SK-N-SH (cell line): ENCODE measurements at regions not wholly inside any gene's neighbourhood (a gene's known extent, or its start where the extent isn't known, plus 50 kb on each side); places are given as distances from the start of the nearest gene placed in this dataset.

Source experiments
- CTCF ChIA-PET: fragments of 300-600, 350-600 bp; formaldehyde crosslinking; extraction: SDS; loops from one replicate; lab custom pipeline; 2021; lab: Yijun Ruan, JAX
- POLR2A ChIA-PET: fragments of 350-600 bp; sonication (Branson Sonifier 250); formaldehyde crosslinking; extraction: SDS; loops from one replicate; lab custom pipeline; 2020; ENCODE audit warnings: antibody characterized with exemption, inconsistent platforms; lab: Yijun Ruan, JAX
- DNase-seq: peaks from one replicate; pipeline ENCODE4 v3.0.0; 2012
- H2AFZ ChIP-seq: fragments of 200-600 bp; sonication (generic); 2 replicates; pipeline ENCODE4 v1.8.1; 2016; ENCODE audit warnings: antibody characterized with exemption, mild to moderate bottlenecking, low read depth
- H3F3A ChIP-seq: fragments of 200-600 bp; sonication (generic); replicated peaks from 2 replicates; pipeline ENCODE3; 2016; ENCODE audit warnings: antibody characterized with exemption, mild to moderate bottlenecking; ENCODE audit not compliant: insufficient read depth
- H3K27ac ChIP-seq, 2 experiments: fragments of 200-500 bp in 1 of 2; fragments of 200-600 bp in 1 of 2; sonication (Bioruptor generic) in 1 of 2; sonication (generic), shearing (Covaris generic) in 1 of 2; 2 replicates each; pipeline versions ENCODE4 v1.5.1 to v1.6.1; 2014 to 2016; ENCODE audit warnings: low read depth in 2 of 2, inconsistent platforms in 1 of 2, low read length in 1 of 2, mild to moderate bottlenecking in 1 of 2, mixed read lengths in 1 of 2
- H3K27me3 ChIP-seq: fragments of 200-600 bp; sonication (generic), shearing (Covaris generic); 2 replicates; pipeline ENCODE4 v1.6.1; 2016; ENCODE audit warnings: mixed run types; ENCODE audit not compliant: insufficient read depth
- H3K36me3 ChIP-seq, 2 experiments: fragments of 200-500 bp in 1 of 2; fragments of 200-600 bp in 1 of 2; sonication (Bioruptor generic) in 1 of 2; sonication (generic) in 1 of 2; replicated peaks in 1 of 2; 2 replicates each; pipeline versions ENCODE3 to v1.5.1; 2014 to 2016; ENCODE audit warnings: low read length in 1 of 2, mild to moderate bottlenecking in 1 of 2; ENCODE audit not compliant: insufficient read depth in 2 of 2, control insufficient read depth in 1 of 2
- H3K4me1 ChIP-seq, 2 experiments: fragments of 200-500 bp in 1 of 2; fragments of 200-600 bp in 1 of 2; sonication (Bioruptor generic) in 1 of 2; sonication (generic), shearing (Covaris generic) in 1 of 2; 2 replicates each; pipeline versions ENCODE4 v1.5.1 to v1.6.1; 2014 to 2016; ENCODE audit warnings: low read depth in 1 of 2, low read length in 1 of 2, mixed run types in 1 of 2; ENCODE audit not compliant: insufficient read depth in 2 of 2, control insufficient read depth in 1 of 2
- H3K4me2 ChIP-seq: fragments of 200-600 bp; sonication (generic), shearing (Covaris generic); 2 replicates; pipeline ENCODE4 v1.6.1; 2017; ENCODE audit warnings: mixed run types
- H3K4me3 ChIP-seq, 2 experiments: fragments of 200-500 bp in 1 of 2; fragments of 200-600 bp in 1 of 2; sonication (Bioruptor generic) in 1 of 2; sonication (generic), shearing (Covaris generic) in 1 of 2; 2 replicates each; pipeline versions ENCODE4 v1.5.1 to v1.8.1; 2014 to 2016; ENCODE audit warnings: low read depth in 2 of 2, inconsistent platforms in 1 of 2, low read length in 1 of 2, mild to moderate bottlenecking in 1 of 2, mixed read lengths in 1 of 2, moderate library complexity in 1 of 2
- H3K79me2 ChIP-seq: fragments of 200-600 bp; sonication (generic); 2 replicates; pipeline ENCODE4 v1.8.1; 2017; ENCODE audit warnings: mild to moderate bottlenecking; ENCODE audit not compliant: insufficient read depth
- H3K9ac ChIP-seq: fragments of 200-600 bp; sonication (generic); 2 replicates; pipeline ENCODE4 v1.6.1; 2017; ENCODE audit warnings: mixed run types
- H3K9me2 ChIP-seq: fragments of 200-600 bp; sonication (generic); 2 replicates; pipeline ENCODE4 v1.6.1; 2017; ENCODE audit warnings: mixed run types
- H3K9me3 ChIP-seq: fragments of 200-600 bp; sonication (generic); 2 replicates; pipeline ENCODE4 v1.6.1; 2017; ENCODE audit warnings: mixed run types, mild to moderate bottlenecking, moderate library complexity
- H4K20me1 ChIP-seq: fragments of 200-600 bp; sonication (generic); 2 replicates; pipeline ENCODE4 v1.6.1; 2017; ENCODE audit warnings: mild to moderate bottlenecking, mixed run types; ENCODE audit not compliant: insufficient read depth
- FOXJ3 ChIP-seq: sonication (generic); formaldehyde crosslinking; IDR thresholded peaks from 2 replicates; pipeline ENCODE4 v1.5.1; 2020; ENCODE audit warnings: mild to moderate bottlenecking, missing genetic modification reagents
- FOXM1 ChIP-seq: IDR thresholded peaks from 2 replicates; pipeline ENCODE4 v1.4.0; 2012; ENCODE audit warnings: low read depth, mild to moderate bottlenecking
- GABPA ChIP-seq: IDR thresholded peaks from 2 replicates; pipeline ENCODE4 v1.4.0; 2012; ENCODE audit warnings: low read depth, mild to moderate bottlenecking
- MEF2A ChIP-seq: IDR thresholded peaks from 2 replicates; pipeline ENCODE4 v1.4.0; 2012; ENCODE audit warnings: low read depth, borderline replicate concordance
- NFIC ChIP-seq: IDR thresholded peaks from 2 replicates; pipeline ENCODE4 v1.4.0; 2012; ENCODE audit warnings: borderline replicate concordance
- NRF1 ChIP-seq: IDR thresholded peaks from 2 replicates; pipeline ENCODE4 v1.6.1; 2012; ENCODE audit warnings: low read depth, mild to moderate bottlenecking, low read length
- RAD21 ChIP-seq: IDR thresholded peaks from 2 replicates; pipeline ENCODE4 v1.6.1; 2012; ENCODE audit warnings: mild to moderate bottlenecking, low read length
- RCOR1 ChIP-seq: fragments of 150-350 bp; IDR thresholded peaks from 2 replicates; pipeline ENCODE4 v1.6.1; 2017; ENCODE audit warnings: antibody characterized with exemption, low read length
- RFX5 ChIP-seq: IDR thresholded peaks from 2 replicates; pipeline ENCODE4 v1.6.1; 2012; ENCODE audit warnings: mild to moderate bottlenecking, improper control_type of control experiment, low read length
- RXRA ChIP-seq: IDR thresholded peaks from 2 replicates; pipeline ENCODE4 v1.4.0; 2012; ENCODE audit warnings: low read depth, mild to moderate bottlenecking, borderline replicate concordance
- SIN3A ChIP-seq: IDR thresholded peaks from 2 replicates; pipeline ENCODE4 v1.6.1; 2012; ENCODE audit warnings: low read depth, mild to moderate bottlenecking, low read length, moderate library complexity, borderline replicate concordance
- SMC3 ChIP-seq: IDR thresholded peaks from 2 replicates; pipeline ENCODE4 v1.6.1; 2012; ENCODE audit warnings: low read depth, low read length, improper control_type of control experiment
- TAF1 ChIP-seq: IDR thresholded peaks from 2 replicates; pipeline ENCODE4 v1.6.1; 2012; ENCODE audit warnings: low read depth, mild to moderate bottlenecking, low read length, moderate library complexity, borderline replicate concordance
- WGBS: methylation state at CpG from one replicate; pipeline ENCODE4 v1.1.6; 2017; ENCODE audit warnings: low lambda C conversion rate; 5-methylcytosine and 5-hydroxymethylcytosine counted together
- TF ChIP-seq, protein P1 (sequence below): IDR thresholded peaks from 2 replicates; pipeline ENCODE4 v1.4.0; 2012; ENCODE audit warnings: low read depth, borderline replicate concordance
- TF ChIP-seq, protein P2 (sequence below): fragments of 200-600 bp; sonication (generic); IDR thresholded peaks from 2 replicates; pipeline ENCODE4 v1.6.1; 2017; ENCODE audit warnings: antibody characterized with exemption, mild to moderate bottlenecking, moderate library complexity
- TF ChIP-seq, protein P3 (sequence below): IDR thresholded peaks from 2 replicates; pipeline ENCODE4 v1.6.1; 2012; ENCODE audit warnings: mild to moderate bottlenecking, low read depth, low read length, moderate library complexity

DNA sequence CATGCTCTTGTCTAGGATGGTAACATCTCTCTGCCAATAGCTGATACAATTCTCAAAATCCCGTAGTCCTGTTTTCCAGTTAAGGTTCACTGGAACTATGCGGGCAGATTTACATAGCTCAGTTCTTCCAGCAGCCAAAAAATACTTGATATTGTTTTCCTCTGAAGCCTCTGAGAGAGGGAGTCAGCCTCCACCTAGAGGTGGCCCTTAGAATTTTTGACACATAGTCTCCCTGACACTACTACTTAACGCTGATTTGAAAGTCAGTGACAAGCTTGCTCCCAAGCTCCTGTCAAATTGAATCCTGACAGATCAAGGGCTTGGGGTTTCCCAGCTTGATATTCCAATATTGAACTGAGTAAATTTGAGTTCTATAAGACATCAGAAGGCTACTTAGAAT, 1780.1 kb downstream of the TP53TG3F start:
- Histone ChIP-seq H3K9ac (no peak overlapping the region), H3K27me3 (no peaks in the 10 kb centered on the region), H3K4me2 (no peak overlapping the region), H3K4me1 (no peaks in the 10 kb centered on the region), H3K9me2 (no peaks in the 10 kb centered on the region), H3F3A (no peaks in the 10 kb centered on the region), H3K4me3 (no peak overlapping the region)
- WGBS = 52% methylated on average over 3 of the region's 3 CpGs
- TF ChIP-seq SIN3A = no peak
- TF ChIP-seq RFX5 = no peak
- TF ChIP-seq FOXM1 = no peak
- TF ChIP-seq SMC3 = no peak
- no peak for TF ChIP-seq MEF2A
- TF ChIP-seq RCOR1 = no peak
- TF ChIP-seq GABPA = no peak
- TF ChIP-seq NFIC = no peak
- TF ChIP-seq, protein P1, sequence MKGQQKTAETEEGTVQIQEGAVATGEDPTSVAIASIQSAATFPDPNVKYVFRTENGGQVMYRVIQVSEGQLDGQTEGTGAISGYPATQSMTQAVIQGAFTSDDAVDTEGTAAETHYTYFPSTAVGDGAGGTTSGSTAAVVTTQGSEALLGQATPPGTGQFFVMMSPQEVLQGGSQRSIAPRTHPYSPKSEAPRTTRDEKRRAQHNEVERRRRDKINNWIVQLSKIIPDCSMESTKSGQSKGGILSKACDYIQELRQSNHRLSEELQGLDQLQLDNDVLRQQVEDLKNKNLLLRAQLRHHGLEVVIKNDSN = no peak
- TF ChIP-seq, protein P2, sequence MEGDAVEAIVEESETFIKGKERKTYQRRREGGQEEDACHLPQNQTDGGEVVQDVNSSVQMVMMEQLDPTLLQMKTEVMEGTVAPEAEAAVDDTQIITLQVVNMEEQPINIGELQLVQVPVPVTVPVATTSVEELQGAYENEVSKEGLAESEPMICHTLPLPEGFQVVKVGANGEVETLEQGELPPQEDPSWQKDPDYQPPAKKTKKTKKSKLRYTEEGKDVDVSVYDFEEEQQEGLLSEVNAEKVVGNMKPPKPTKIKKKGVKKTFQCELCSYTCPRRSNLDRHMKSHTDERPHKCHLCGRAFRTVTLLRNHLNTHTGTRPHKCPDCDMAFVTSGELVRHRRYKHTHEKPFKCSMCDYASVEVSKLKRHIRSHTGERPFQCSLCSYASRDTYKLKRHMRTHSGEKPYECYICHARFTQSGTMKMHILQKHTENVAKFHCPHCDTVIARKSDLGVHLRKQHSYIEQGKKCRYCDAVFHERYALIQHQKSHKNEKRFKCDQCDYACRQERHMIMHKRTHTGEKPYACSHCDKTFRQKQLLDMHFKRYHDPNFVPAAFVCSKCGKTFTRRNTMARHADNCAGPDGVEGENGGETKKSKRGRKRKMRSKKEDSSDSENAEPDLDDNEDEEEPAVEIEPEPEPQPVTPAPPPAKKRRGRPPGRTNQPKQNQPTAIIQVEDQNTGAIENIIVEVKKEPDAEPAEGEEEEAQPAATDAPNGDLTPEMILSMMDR = peak; percentile 23; the same call in 1 of the 2 replicates
- no peak for TF ChIP-seq TAF1
- TF ChIP-seq NRF1 = no peak
- TF ChIP-seq RXRA = no peak
- TF ChIP-seq RAD21 = peak; percentile 39; the same call in 1 of the 2 replicates
- TF ChIP-seq, protein P3, sequence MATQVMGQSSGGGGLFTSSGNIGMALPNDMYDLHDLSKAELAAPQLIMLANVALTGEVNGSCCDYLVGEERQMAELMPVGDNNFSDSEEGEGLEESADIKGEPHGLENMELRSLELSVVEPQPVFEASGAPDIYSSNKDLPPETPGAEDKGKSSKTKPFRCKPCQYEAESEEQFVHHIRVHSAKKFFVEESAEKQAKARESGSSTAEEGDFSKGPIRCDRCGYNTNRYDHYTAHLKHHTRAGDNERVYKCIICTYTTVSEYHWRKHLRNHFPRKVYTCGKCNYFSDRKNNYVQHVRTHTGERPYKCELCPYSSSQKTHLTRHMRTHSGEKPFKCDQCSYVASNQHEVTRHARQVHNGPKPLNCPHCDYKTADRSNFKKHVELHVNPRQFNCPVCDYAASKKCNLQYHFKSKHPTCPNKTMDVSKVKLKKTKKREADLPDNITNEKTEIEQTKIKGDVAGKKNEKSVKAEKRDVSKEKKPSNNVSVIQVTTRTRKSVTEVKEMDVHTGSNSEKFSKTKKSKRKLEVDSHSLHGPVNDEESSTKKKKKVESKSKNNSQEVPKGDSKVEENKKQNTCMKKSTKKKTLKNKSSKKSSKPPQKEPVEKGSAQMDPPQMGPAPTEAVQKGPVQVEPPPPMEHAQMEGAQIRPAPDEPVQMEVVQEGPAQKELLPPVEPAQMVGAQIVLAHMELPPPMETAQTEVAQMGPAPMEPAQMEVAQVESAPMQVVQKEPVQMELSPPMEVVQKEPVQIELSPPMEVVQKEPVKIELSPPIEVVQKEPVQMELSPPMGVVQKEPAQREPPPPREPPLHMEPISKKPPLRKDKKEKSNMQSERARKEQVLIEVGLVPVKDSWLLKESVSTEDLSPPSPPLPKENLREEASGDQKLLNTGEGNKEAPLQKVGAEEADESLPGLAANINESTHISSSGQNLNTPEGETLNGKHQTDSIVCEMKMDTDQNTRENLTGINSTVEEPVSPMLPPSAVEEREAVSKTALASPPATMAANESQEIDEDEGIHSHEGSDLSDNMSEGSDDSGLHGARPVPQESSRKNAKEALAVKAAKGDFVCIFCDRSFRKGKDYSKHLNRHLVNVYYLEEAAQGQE = no peak
- no peak for TF ChIP-seq FOXJ3 (CRISPR knock-in tag)
- TF ChIP-seq, all 33 proteins: peak for 2
- Histone ChIP-seq H3K27ac (no peak overlapping the region), H4K20me1 (no peaks in the 10 kb centered on the region), H3K36me3 (no peaks in the 10 kb centered on the region), H2AFZ (no peak overlapping the region), H3K9me3 (no peaks in the 10 kb centered on the region), H3K79me2 (no peaks in the 10 kb centered on the region)
- no peak for DNase-seq
- CTCF ChIA-PET = interaction anchor here (0.6 to 1.4 kb wide), 7 partner anchors 9 to 152 kb away, joined by 3 to 6 read pairs (median 3); no protein-coding TSS in a partner anchor
- POLR2A ChIA-PET = no interaction called here
